Kidney (tissue), 13 donors: ENCODE measurements at regions not wholly inside any gene's neighbourhood (a gene's known extent, or its start where the extent isn't known, plus 50 kb on each side); places are given as distances from the start of the nearest gene placed in this dataset.

ENCODE experiments used
- DNase-seq, 5 donors: peaks; one replicate each; pipeline ENCODE4 v3.0.0-alpha.2; 2013 to 2020
- FAIRE-seq: peaks from 2 replicates; lab custom pipeline; 2012; peaks lifted over from hg19 to GRCh38; lab: Jason Lieb, UNC
- H3K27ac ChIP-seq, 2 donors: one replicate each; pipeline ENCODE4 v1.7.0; 2013; ENCODE audit warnings: low read depth in 2 of 2, low read length in 2 of 2, inconsistent platforms in 1 of 2
- H3K27me3 ChIP-seq: one replicate; pipeline ENCODE4 v1.7.1; 2013; ENCODE audit warnings: low read length, inconsistent platforms; ENCODE audit not compliant: control insufficient read depth, insufficient read depth
- H3K36me3 ChIP-seq, 3 donors: one replicate each; pipeline versions ENCODE4 v1.7.0 to v1.7.1; 2013; ENCODE audit warnings: low read length in 3 of 3, control low read depth in 1 of 3, inconsistent platforms in 1 of 3; ENCODE audit not compliant: insufficient read depth in 3 of 3, control insufficient read depth in 2 of 3
- H3K4me1 ChIP-seq, 3 donors: one replicate each; pipeline versions ENCODE4 v1.7.0 to v1.7.1; 2013; ENCODE audit warnings: low read length in 3 of 3, inconsistent platforms in 1 of 3, low read depth in 1 of 3; ENCODE audit not compliant: control insufficient read depth in 2 of 3, insufficient read depth in 2 of 3
- H3K4me3 ChIP-seq, 3 donors: one replicate each; pipeline versions ENCODE4 v1.7.0 to v1.8.1; 2013; ENCODE audit warnings: low read length in 3 of 3, control low read depth in 1 of 3, inconsistent platforms in 1 of 3
- H3K9ac ChIP-seq, 3 donors: one replicate each; pipeline versions ENCODE4 v1.7.0 to v1.7.1; 2013; ENCODE audit warnings: low read length in 3 of 3, control low read depth in 1 of 3, inconsistent platforms in 1 of 3
- H3K9me3 ChIP-seq, 3 donors: one replicate each; pipeline versions ENCODE4 v1.7.0 to v1.7.1; 2013; ENCODE audit warnings: low read length in 3 of 3, control low read depth in 1 of 3, inconsistent platforms in 1 of 3; ENCODE audit not compliant: control insufficient read depth in 2 of 3, insufficient read depth in 1 of 3
- intact Hi-C: fragments of 100-400 bp; cut with DNase I; formaldehyde crosslinking; loops from one replicate; pipeline ENCODE4 v1.11.1; 2022
- TF ChIP-seq, protein P1 (sequence below): IDR thresholded peaks from 3 replicates; pipeline ENCODE4 v1.5.1; 2012; ENCODE audit warnings: mild to moderate bottlenecking, moderate library complexity, borderline replicate concordance; ENCODE audit not compliant: insufficient read depth; ENCODE audit errors: extremely low read depth
- donor health status: control.
- donor health status: control.
- donor health status: control.
- donor health status: control.
- donor health status: control.
- donor health status: DM: yes; HTN: yes; CAD: no.
- donor health status: Normal renal cell carcinoma (clear cell type).

DNA sequence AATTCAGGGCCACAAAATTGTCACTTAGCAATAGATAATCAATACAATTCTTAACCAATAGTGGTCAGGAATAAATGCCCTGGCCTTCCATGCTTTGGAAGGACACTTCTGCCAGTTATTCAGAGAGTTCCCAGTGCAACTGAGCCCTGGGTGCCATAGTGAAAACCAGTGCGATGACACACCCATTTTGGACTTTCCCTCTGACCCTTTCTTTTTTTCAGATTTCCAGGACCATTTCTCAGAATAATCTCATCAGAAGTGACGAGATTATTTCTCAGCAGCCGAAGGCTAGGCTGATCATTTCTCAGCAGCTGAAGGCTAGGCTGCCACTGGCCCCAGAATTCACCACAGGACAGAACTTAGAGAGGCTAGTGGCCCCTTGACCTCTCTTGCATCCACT is 106.6 kb upstream of the MYCN start:
- Histone ChIP-seq H3K9ac (no peak overlapping the region), H3K36me3 (no peaks in the 10 kb centered on the region), H3K4me1 (peaks cover 0 to 6% (median 0%) of the 10 kb centered on the region in 3 donors), H3K27me3 (no peaks in the 10 kb centered on the region), H3K9me3 (no peaks in the 10 kb centered on the region), H3K27ac (no peak overlapping the region), H3K4me3 (no peak overlapping the region)
- no peak for DNase-seq
- intact Hi-C loops = no loop called here
- TF ChIP-seq, protein P1, sequence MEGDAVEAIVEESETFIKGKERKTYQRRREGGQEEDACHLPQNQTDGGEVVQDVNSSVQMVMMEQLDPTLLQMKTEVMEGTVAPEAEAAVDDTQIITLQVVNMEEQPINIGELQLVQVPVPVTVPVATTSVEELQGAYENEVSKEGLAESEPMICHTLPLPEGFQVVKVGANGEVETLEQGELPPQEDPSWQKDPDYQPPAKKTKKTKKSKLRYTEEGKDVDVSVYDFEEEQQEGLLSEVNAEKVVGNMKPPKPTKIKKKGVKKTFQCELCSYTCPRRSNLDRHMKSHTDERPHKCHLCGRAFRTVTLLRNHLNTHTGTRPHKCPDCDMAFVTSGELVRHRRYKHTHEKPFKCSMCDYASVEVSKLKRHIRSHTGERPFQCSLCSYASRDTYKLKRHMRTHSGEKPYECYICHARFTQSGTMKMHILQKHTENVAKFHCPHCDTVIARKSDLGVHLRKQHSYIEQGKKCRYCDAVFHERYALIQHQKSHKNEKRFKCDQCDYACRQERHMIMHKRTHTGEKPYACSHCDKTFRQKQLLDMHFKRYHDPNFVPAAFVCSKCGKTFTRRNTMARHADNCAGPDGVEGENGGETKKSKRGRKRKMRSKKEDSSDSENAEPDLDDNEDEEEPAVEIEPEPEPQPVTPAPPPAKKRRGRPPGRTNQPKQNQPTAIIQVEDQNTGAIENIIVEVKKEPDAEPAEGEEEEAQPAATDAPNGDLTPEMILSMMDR = no peak
- no peak for FAIRE-seq

DNA sequence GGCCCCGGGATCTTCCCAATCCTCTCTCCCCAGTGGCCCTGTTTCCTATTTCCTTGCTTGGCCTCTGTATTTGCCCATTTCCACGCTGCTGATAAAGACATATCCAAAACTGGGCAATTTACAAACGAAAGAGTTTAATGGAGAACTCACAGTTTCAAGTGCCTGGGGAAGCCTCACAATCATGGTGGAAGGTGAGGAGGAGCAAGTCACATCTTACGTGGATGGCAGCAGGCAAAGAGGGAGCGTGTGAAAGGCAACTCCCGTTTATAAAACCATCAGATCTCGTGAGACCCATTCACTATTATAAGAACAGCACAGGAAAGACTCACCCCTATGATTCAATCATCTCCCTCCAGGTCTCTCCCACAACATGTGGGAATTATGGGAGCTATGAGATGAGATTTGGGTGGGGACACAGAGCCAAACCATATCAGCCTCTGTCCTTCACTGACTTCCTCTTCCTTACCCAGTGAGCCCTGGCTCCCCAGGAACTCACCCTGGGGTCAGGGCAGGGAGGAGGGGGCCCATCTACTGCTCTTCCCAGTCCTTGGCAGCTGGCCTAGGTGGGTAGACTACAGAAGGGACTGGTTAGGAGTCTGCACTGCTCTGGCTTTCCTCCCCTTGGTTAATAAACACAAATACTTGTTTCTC is 105.8 kb upstream of the MYCN start:
- H3K36me3 ChIP-seq = no peaks in the 10 kb centered on the region
- FAIRE-seq = no peak
- H3K27ac ChIP-seq = no peak overlapping the region
- intact Hi-C loops = no loop called here
- no peaks in the 10 kb centered on the region for H3K27me3 ChIP-seq
- H3K9ac ChIP-seq = no peak overlapping the region
- no peak overlapping the region for H3K4me3 ChIP-seq
- TF ChIP-seq, protein P1 = no peak
- H3K9me3 ChIP-seq = no peaks in the 10 kb centered on the region
- peaks cover 0 to 6% (median 0%) of the 10 kb centered on the region in 3 donors for H3K4me1 ChIP-seq
- peak in 1 of 5 donors; percentile 15 for DNase-seq

DNA sequence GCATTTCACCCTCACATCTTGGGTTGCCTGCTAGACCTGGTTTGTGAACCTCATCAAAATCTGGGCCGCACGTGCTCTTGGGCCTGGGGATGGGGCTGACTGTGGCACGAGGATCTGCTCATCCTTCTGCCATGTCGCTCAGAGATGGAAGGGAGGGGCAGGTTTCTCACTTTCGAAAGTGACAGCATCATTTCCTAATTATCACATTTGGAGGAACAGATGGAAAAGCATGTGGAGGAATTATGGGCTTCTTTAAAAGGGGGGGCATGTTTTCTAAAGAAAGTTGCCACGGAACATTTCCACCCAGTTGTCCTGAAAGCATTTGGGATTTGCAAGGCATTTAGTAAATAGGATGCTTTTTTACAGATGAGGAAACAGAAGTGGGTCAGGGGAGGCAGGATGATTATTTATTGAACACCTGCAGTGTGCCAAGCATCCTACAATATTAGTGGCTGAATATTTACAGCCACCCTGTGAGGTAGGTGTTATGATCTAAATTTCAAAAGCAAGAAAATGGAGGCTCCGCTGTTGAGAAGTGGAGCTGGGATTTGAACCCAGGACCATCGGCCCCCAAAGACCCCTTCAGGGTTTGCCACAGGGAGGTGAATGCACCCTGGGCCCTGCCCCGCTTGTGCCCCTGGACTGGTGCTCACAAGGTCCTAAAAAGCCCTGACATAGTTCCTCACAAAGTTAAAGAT is 104.2 kb upstream of the MYCN start:
- intact Hi-C loops = no loop called here
- Histone ChIP-seq H3K27me3 (no peaks in the 10 kb centered on the region), H3K27ac (no peak overlapping the region), H3K9ac (no peak overlapping the region), H3K9me3 (no peaks in the 10 kb centered on the region), H3K4me3 (no peak overlapping the region), H3K36me3 (no peaks in the 10 kb centered on the region), H3K4me1 (peaks cover 0 to 6% (median 0%) of the 10 kb centered on the region in 3 donors)
- TF ChIP-seq, protein P1 = no peak
- FAIRE-seq (no peak), DNase-seq (peak in 1 of 5 donors; percentile 28)
